ENCODE measurements at regions not wholly inside any gene's neighbourhood (a gene's known extent, or its start where the extent isn't known, plus 50 kb on each side); places are given as distances from the start of the nearest gene placed in this dataset.

DNA sequence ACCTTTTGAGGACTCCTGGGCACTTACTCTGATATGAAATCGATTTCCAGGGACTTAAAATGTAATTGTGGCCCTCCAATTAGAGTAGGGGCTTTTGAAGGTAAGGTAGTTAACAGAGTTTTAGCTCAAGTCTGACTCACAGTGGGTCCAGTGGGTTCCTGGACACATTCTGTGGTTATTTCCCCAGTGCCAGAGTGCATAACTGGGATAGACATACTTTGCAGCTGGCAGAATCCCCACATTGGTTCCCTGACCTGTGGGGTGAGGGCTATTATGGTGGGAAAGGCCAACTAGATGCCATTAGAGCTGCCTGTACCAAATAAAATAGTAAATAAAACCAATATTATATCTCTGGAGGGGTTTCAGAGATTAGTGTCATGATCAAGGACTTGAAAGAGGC lies 243.8 kb upstream of the EPHA7 start (continued):
- TF ChIP-seq, protein P1, sequence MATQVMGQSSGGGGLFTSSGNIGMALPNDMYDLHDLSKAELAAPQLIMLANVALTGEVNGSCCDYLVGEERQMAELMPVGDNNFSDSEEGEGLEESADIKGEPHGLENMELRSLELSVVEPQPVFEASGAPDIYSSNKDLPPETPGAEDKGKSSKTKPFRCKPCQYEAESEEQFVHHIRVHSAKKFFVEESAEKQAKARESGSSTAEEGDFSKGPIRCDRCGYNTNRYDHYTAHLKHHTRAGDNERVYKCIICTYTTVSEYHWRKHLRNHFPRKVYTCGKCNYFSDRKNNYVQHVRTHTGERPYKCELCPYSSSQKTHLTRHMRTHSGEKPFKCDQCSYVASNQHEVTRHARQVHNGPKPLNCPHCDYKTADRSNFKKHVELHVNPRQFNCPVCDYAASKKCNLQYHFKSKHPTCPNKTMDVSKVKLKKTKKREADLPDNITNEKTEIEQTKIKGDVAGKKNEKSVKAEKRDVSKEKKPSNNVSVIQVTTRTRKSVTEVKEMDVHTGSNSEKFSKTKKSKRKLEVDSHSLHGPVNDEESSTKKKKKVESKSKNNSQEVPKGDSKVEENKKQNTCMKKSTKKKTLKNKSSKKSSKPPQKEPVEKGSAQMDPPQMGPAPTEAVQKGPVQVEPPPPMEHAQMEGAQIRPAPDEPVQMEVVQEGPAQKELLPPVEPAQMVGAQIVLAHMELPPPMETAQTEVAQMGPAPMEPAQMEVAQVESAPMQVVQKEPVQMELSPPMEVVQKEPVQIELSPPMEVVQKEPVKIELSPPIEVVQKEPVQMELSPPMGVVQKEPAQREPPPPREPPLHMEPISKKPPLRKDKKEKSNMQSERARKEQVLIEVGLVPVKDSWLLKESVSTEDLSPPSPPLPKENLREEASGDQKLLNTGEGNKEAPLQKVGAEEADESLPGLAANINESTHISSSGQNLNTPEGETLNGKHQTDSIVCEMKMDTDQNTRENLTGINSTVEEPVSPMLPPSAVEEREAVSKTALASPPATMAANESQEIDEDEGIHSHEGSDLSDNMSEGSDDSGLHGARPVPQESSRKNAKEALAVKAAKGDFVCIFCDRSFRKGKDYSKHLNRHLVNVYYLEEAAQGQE (IDR thresholded peaks at IDR 0.05; ENCODE audit: low read depth, low read length): no peak
- TF ChIP-seq RXRA (IDR thresholded peaks at IDR 0.05; ENCODE audit: borderline replicate concordance, low read depth) (no peak), EP300 (IDR thresholded peaks at IDR 0.05; ENCODE audit: borderline replicate concordance in 1 of 2, low read depth in 1 of 2, low read length in 1 of 2) (no peak), ELF1 (IDR thresholded peaks at IDR 0.05) (no peak)
- TF ChIP-seq, protein P2, sequence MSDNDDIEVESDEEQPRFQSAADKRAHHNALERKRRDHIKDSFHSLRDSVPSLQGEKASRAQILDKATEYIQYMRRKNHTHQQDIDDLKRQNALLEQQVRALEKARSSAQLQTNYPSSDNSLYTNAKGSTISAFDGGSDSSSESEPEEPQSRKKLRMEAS (IDR thresholded peaks at IDR 0.05; ENCODE audit: low read depth): no peak
- TF ChIP-seq, protein P3, sequence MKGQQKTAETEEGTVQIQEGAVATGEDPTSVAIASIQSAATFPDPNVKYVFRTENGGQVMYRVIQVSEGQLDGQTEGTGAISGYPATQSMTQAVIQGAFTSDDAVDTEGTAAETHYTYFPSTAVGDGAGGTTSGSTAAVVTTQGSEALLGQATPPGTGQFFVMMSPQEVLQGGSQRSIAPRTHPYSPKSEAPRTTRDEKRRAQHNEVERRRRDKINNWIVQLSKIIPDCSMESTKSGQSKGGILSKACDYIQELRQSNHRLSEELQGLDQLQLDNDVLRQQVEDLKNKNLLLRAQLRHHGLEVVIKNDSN (IDR thresholded peaks at IDR 0.05; ENCODE audit: borderline replicate concordance, low read depth): no peak

DNA sequence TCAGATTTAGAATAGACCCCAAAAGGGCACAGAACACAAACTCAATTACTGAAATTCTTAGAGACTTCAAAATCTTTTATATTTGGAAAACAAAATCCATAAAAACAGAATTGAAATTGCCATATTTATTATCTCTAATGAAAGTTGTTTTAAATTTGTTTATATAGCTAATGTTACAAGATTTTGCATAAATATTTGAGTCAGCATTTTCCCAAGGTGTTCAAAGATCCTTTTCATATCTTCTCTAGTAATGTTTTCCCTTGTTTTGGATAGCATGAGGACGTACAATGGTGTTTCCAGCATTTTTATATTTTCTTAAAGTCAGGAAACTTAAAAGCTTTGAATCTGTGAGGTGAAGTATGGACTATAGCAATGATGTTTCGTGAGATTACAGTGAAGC lies 235.2 kb upstream of the EPHA7 start:
- ChIA-PET CTCF (interaction anchor here (0.9 kb wide), 1 partner anchor 204 kb away, joined by 4 read pairs; no protein-coding TSS in a partner anchor), POLR2A (no interaction called here)
- H3K9ac ChIP-seq: no peak overlapping the region
- H3K4me3 ChIP-seq (ENCODE audit: low read depth in 2 of 2, low read length in 1 of 2): no peak overlapping the region
- no peaks in the 10 kb centered on the region for H3K9me3 ChIP-seq
- no peak overlapping the region for H2AFZ ChIP-seq (ENCODE audit: low read depth)
- H3K4me2 ChIP-seq: no peak overlapping the region
- DNase-seq: no peak
- no peaks in the 10 kb centered on the region for H4K20me1 ChIP-seq (ENCODE audit: insufficient read depth)
- H3K27me3 ChIP-seq (ENCODE audit: insufficient read depth): no peaks in the 10 kb centered on the region
- H3K9me2 ChIP-seq: no peaks in the 10 kb centered on the region
- no peaks in the 10 kb centered on the region for H3K36me3 ChIP-seq (replicated peaks in 1 of 2; ENCODE audit: control insufficient read depth in 1 of 2, insufficient read depth in 2 of 2, low read length in 1 of 2)
- H3F3A ChIP-seq (replicated peaks; ENCODE audit: insufficient read depth): no peaks in the 10 kb centered on the region
- H3K4me1 ChIP-seq (ENCODE audit: control insufficient read depth in 1 of 2, insufficient read depth in 2 of 2, low read depth in 1 of 2, low read length in 1 of 2): no peaks in the 10 kb centered on the region
- no peaks in the 10 kb centered on the region for H3K79me2 ChIP-seq (ENCODE audit: insufficient read depth)
- H3K27ac ChIP-seq (ENCODE audit: low read depth in 2 of 2, low read length in 1 of 2): no peak overlapping the region
- WGBS (ENCODE audit: low lambda C conversion rate): 1% methylated on average over 2 of the region's 2 CpGs
- TF ChIP-seq GATA2 (CRISPR knock-in tag; IDR thresholded peaks at IDR 0.05) (no peak), POLR2AphosphoS5 (IDR thresholded peaks at IDR 0.05; ENCODE audit: low read depth, low read length) (no peak), GABPA (IDR thresholded peaks at IDR 0.05; ENCODE audit: low read depth) (no peak), FOSL2 (IDR thresholded peaks at IDR 0.05; ENCODE audit: borderline replicate concordance, low read depth) (no peak), CHD2 (IDR thresholded peaks at IDR 0.05; ENCODE audit: low read length, partially characterized antibody) (no peak), EZH2phosphoT487 (IDR thresholded peaks at IDR 0.05; ENCODE audit: borderline replicate concordance, low read depth) (no peak), MEF2A (IDR thresholded peaks at IDR 0.05; ENCODE audit: borderline replicate concordance, low read depth) (no peak), MXI1 (IDR thresholded peaks at IDR 0.05; ENCODE audit: low read depth, low read length) (no peak), ELF1 (IDR thresholded peaks at IDR 0.05) (no peak), SMC3 (IDR thresholded peaks at IDR 0.05; ENCODE audit: low read depth, low read length) (no peak), YY1 (IDR thresholded peaks at IDR 0.05; ENCODE audit: low read depth) (no peak), TEAD4 (IDR thresholded peaks at IDR 0.05; ENCODE audit: borderline replicate concordance, insufficient read depth) (no peak), RCOR1 (IDR thresholded peaks at IDR 0.05; ENCODE audit: low read length) (no peak)
- TF ChIP-seq, protein P4, sequence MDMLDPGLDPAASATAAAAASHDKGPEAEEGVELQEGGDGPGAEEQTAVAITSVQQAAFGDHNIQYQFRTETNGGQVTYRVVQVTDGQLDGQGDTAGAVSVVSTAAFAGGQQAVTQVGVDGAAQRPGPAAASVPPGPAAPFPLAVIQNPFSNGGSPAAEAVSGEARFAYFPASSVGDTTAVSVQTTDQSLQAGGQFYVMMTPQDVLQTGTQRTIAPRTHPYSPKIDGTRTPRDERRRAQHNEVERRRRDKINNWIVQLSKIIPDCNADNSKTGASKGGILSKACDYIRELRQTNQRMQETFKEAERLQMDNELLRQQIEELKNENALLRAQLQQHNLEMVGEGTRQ (IDR thresholded peaks at IDR 0.05; ENCODE audit: borderline replicate concordance, low read depth, low read length): no peak
- TF ChIP-seq, protein P5, sequence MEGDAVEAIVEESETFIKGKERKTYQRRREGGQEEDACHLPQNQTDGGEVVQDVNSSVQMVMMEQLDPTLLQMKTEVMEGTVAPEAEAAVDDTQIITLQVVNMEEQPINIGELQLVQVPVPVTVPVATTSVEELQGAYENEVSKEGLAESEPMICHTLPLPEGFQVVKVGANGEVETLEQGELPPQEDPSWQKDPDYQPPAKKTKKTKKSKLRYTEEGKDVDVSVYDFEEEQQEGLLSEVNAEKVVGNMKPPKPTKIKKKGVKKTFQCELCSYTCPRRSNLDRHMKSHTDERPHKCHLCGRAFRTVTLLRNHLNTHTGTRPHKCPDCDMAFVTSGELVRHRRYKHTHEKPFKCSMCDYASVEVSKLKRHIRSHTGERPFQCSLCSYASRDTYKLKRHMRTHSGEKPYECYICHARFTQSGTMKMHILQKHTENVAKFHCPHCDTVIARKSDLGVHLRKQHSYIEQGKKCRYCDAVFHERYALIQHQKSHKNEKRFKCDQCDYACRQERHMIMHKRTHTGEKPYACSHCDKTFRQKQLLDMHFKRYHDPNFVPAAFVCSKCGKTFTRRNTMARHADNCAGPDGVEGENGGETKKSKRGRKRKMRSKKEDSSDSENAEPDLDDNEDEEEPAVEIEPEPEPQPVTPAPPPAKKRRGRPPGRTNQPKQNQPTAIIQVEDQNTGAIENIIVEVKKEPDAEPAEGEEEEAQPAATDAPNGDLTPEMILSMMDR (IDR thresholded peaks at IDR 0.05): no peak
- TF ChIP-seq, protein P6, sequence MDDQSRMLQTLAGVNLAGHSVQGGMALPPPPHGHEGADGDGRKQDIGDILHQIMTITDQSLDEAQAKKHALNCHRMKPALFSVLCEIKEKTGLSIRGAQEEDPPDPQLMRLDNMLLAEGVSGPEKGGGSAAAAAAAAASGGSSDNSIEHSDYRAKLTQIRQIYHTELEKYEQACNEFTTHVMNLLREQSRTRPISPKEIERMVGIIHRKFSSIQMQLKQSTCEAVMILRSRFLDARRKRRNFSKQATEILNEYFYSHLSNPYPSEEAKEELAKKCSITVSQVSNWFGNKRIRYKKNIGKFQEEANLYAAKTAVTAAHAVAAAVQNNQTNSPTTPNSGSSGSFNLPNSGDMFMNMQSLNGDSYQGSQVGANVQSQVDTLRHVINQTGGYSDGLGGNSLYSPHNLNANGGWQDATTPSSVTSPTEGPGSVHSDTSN (IDR thresholded peaks at IDR 0.05): no peak
- TF ChIP-seq, protein P7, sequence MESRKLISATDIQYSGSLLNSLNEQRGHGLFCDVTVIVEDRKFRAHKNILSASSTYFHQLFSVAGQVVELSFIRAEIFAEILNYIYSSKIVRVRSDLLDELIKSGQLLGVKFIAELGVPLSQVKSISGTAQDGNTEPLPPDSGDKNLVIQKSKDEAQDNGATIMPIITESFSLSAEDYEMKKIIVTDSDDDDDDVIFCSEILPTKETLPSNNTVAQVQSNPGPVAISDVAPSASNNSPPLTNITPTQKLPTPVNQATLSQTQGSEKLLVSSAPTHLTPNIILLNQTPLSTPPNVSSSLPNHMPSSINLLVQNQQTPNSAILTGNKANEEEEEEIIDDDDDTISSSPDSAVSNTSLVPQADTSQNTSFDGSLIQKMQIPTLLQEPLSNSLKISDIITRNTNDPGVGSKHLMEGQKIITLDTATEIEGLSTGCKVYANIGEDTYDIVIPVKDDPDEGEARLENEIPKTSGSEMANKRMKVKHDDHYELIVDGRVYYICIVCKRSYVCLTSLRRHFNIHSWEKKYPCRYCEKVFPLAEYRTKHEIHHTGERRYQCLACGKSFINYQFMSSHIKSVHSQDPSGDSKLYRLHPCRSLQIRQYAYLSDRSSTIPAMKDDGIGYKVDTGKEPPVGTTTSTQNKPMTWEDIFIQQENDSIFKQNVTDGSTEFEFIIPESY (IDR thresholded peaks at IDR 0.05; ENCODE audit: borderline replicate concordance, low read depth): no peak

All from SK-N-SH (cell line).